GM12891 (cell line): ENCODE measurements at regions not wholly inside any gene's neighbourhood (a gene's known extent, or its start where the extent isn't known, plus 50 kb on each side); places are given as distances from the start of the nearest gene placed in this dataset.

Experiments used
- PAX5 ChIP-seq: IDR thresholded peaks from 2 replicates; pipeline ENCODE4 v1.6.1; 2011; ENCODE audit warnings: low read length, moderate library complexity, mild to moderate bottlenecking; ENCODE audit not compliant: insufficient read depth, severe bottlenecking
- POLR2A ChIP-seq: IDR thresholded peaks from 2 replicates; pipeline ENCODE4 v1.6.1; 2011; ENCODE audit warnings: low read depth, low read length, control low read depth
- POLR2AphosphoS5 ChIP-seq: IDR thresholded peaks from 2 replicates; pipeline ENCODE4 v1.6.1; 2011; ENCODE audit warnings: low read depth, low read length, control low read depth
- POU2F2 ChIP-seq: IDR thresholded peaks from 2 replicates; pipeline ENCODE4 v1.6.1; 2011; ENCODE audit warnings: low read depth, mild to moderate bottlenecking, control low read depth, low read length, moderate library complexity
- SPI1 ChIP-seq: IDR thresholded peaks from 2 replicates; pipeline ENCODE4 v1.6.1; 2011; ENCODE audit warnings: low read depth, low read length, control low read depth
- TAF1 ChIP-seq: IDR thresholded peaks from 2 replicates; pipeline ENCODE4 v1.6.1; 2011; ENCODE audit warnings: low read depth, low read length, control low read depth

- TF ChIP-seq POLR2A (no peak), POLR2AphosphoS5 (no peak), TAF1 (no peak), POU2F2 (no peak), SPI1 (no peak), PAX5 (no peak)
Observed at GRCh38 chr2:165016772-165017411, 61.6 kb upstream of the SLC38A11 start.
